OCI-LY3 (cell line): ENCODE measurements at regions not wholly inside any gene's neighbourhood (a gene's known extent, or its start where the extent isn't known, plus 50 kb on each side); places are given as distances from the start of the nearest gene placed in this dataset.

Experiments
- H2AFZ ChIP-seq: fragments of 200-600, 300-600 bp; shearing (Covaris generic); 2 replicates; pipeline ENCODE4 v1.6.0; 2014; ENCODE audit warnings: antibody characterized with exemption, low read depth, low read length
- H3K27ac ChIP-seq: fragments of 200-600, 300-600 bp; sonication (generic); 2 replicates; pipeline ENCODE4 v1.5.1; 2014; ENCODE audit warnings: mild to moderate bottlenecking, low read length, moderate library complexity, mixed read lengths
- H3K27me3 ChIP-seq: fragments of 200-600, 300-600 bp; sonication (generic); 2 replicates; pipeline ENCODE4 v1.6.1; 2014; ENCODE audit warnings: low read depth, low read length, mixed read lengths
- H3K36me3 ChIP-seq: fragments of 200-600, 300-600 bp; sonication (generic); replicated peaks from 2 replicates; pipeline ENCODE3; 2014; ENCODE audit warnings: low read depth, low read length, mixed read lengths
- H3K4me1 ChIP-seq: fragments of 300-600, 200-600 bp; sonication (generic); 2 replicates; pipeline ENCODE4 v1.6.1; 2014; ENCODE audit warnings: low read length, mixed read lengths
- H3K4me2 ChIP-seq: fragments of 200-600, 300-600 bp; sonication (generic); 2 replicates; pipeline ENCODE4 v1.6.1; 2014; ENCODE audit warnings: low read length, mixed read lengths
- H3K4me3 ChIP-seq: fragments of 300-600, 200-600 bp; sonication (generic); 2 replicates; pipeline ENCODE4 v1.5.1; 2014; ENCODE audit warnings: antibody characterized with exemption, mild to moderate bottlenecking, low read length, moderate library complexity
- H3K79me2 ChIP-seq: fragments of 300-600, 200-600 bp; shearing (Covaris generic); 2 replicates; pipeline ENCODE4 v1.6.1; 2014; ENCODE audit warnings: mild to moderate bottlenecking, low read length, mixed read lengths
- H3K9ac ChIP-seq: fragments of 300-600, 200-600 bp; shearing (Covaris generic); 2 replicates; pipeline ENCODE4 v1.6.0; 2014; ENCODE audit warnings: mild to moderate bottlenecking, low read length, moderate library complexity
- H3K9me3 ChIP-seq: fragments of 200-600, 300-600 bp; shearing (Covaris generic); 2 replicates; pipeline ENCODE4 v1.6.1; 2014; ENCODE audit warnings: low read length, mixed read lengths; ENCODE audit not compliant: insufficient read depth
- H4K20me1 ChIP-seq: fragments of 200-600, 300-600 bp; sonication (generic); 2 replicates; pipeline ENCODE4 v1.6.1; 2016; ENCODE audit warnings: low read length, mixed read lengths; ENCODE audit not compliant: insufficient read depth
- EZH2phosphoT487 ChIP-seq: fragments of 200-600 bp; shearing (Covaris generic); IDR thresholded peaks from 2 replicates; pipeline ENCODE4 v1.6.1; 2018; ENCODE audit warnings: antibody characterized with exemption, mixed run types, low read depth
- TF ChIP-seq, protein P1 (sequence below): fragments of 200-600, 300-600 bp; sonication (generic); IDR thresholded peaks from 2 replicates; pipeline ENCODE4 v1.5.1; 2014; ENCODE audit warnings: antibody characterized with exemption, low read length, low read depth

DNA sequence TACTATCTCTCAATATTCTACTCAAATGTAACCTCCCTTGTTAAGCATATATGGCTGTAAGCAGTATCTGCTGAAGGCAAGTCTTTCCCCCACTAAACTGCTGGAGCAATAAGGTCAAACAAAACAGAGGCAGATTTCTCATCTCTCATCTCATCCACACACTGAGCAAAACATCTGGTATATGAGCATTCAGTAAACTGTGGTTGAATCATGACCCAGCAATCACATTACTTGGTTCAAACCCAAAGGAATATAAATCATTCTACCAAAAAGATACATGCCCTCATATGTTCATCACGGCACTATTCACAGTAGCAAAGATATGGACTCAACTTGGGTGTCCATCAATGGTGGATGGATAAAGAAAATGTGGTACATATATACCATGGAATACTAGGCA lies 344.4 kb downstream of the SUCLA2 start:
- Histone ChIP-seq H3K4me1 (no peaks in the 10 kb centered on the region), H3K27me3 (no peaks in the 10 kb centered on the region), H3K9ac (no peak overlapping the region), H3K4me3 (no peak overlapping the region), H2AFZ (no peak overlapping the region), H3K27ac (no peak overlapping the region), H3K9me3 (no peaks in the 10 kb centered on the region), H4K20me1 (no peaks in the 10 kb centered on the region), H3K79me2 (no peaks in the 10 kb centered on the region), H3K36me3 (no peaks in the 10 kb centered on the region), H3K4me2 (no peak overlapping the region)
- no peak for TF ChIP-seq EZH2phosphoT487
- TF ChIP-seq, protein P1, sequence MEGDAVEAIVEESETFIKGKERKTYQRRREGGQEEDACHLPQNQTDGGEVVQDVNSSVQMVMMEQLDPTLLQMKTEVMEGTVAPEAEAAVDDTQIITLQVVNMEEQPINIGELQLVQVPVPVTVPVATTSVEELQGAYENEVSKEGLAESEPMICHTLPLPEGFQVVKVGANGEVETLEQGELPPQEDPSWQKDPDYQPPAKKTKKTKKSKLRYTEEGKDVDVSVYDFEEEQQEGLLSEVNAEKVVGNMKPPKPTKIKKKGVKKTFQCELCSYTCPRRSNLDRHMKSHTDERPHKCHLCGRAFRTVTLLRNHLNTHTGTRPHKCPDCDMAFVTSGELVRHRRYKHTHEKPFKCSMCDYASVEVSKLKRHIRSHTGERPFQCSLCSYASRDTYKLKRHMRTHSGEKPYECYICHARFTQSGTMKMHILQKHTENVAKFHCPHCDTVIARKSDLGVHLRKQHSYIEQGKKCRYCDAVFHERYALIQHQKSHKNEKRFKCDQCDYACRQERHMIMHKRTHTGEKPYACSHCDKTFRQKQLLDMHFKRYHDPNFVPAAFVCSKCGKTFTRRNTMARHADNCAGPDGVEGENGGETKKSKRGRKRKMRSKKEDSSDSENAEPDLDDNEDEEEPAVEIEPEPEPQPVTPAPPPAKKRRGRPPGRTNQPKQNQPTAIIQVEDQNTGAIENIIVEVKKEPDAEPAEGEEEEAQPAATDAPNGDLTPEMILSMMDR: no peak

DNA sequence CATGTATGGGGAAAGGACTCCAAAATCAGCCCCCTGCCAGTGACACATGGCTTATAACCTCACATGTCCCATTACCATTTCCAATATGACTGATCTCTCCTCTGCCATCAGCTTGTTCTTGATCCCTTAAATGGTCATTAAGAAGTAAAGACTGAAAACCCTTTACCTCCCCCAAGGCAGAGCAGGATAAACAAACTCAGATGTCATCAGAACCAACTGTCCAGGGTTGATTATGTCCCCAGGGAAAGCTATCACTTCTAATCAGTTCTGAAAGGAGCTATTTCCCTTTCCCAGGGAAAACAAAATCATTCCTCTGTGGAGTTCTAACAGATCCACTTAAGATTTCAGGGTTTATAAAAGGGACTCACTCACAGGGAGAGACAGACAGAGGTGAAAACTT lies 350.9 kb downstream of the SUCLA2 start:
- no peak overlapping the region for H2AFZ ChIP-seq
- no peak overlapping the region for H3K9ac ChIP-seq
- no peaks in the 10 kb centered on the region for H3K4me1 ChIP-seq
- no peak overlapping the region for H3K27ac ChIP-seq
- no peak overlapping the region for H3K4me3 ChIP-seq
- no peaks in the 10 kb centered on the region for H4K20me1 ChIP-seq
- TF ChIP-seq, protein P1: no peak
- no peak for TF ChIP-seq EZH2phosphoT487
- H3K27me3 ChIP-seq: no peaks in the 10 kb centered on the region
- H3K79me2 ChIP-seq: no peaks in the 10 kb centered on the region
- no peak overlapping the region for H3K4me2 ChIP-seq
- H3K36me3 ChIP-seq: no peaks in the 10 kb centered on the region
- H3K9me3 ChIP-seq: no peaks in the 10 kb centered on the region

DNA sequence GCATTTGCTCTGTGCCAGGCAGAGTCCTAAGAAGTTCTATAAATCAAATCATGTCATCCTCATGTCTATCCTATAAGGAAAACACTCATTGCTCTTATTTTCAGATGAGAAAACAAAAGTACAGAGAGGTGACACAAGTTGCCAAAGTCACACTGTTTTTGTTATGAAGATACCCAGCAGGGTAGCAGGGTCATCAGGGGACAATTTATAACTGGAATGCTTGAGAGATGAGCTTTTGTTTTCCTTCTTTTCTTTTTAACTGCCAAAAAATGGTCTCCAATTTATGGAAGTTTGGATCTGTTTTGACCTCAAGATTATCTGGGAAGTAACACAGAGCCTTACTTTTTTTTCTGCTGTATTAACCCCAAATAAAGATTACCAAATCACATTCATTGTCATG lies 354.1 kb downstream of the SUCLA2 start:
- no peak overlapping the region for H3K4me3 ChIP-seq
- no peak overlapping the region for H3K4me2 ChIP-seq
- no peaks in the 10 kb centered on the region for H3K9me3 ChIP-seq
- H3K27ac ChIP-seq: no peak overlapping the region
- H4K20me1 ChIP-seq: no peaks in the 10 kb centered on the region
- no peak overlapping the region for H3K9ac ChIP-seq
- H3K27me3 ChIP-seq: no peaks in the 10 kb centered on the region
- TF ChIP-seq, protein P1: no peak
- TF ChIP-seq EZH2phosphoT487: no peak
- no peaks in the 10 kb centered on the region for H3K4me1 ChIP-seq
- no peaks in the 10 kb centered on the region for H3K36me3 ChIP-seq
- H2AFZ ChIP-seq: no peak overlapping the region
- no peaks in the 10 kb centered on the region for H3K79me2 ChIP-seq

DNA sequence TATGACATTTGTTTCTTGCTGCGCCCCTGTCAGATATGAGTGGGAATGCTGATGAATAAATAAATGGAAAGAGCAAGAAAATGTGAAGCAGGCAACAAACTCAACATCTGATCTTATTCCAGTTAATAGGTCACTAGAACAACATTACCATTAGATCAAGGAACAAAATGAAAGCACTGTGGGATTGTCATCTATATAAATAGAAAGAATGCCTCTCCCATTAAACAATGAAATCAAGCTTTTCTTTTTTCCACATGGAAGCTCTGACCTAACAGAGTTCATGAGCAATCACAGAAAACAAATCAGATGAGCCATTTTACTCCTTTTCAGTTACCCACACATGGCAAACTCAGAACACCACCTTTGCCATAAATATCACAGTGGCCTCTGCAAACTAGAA lies 354.8 kb downstream of the SUCLA2 start:
- no peaks in the 10 kb centered on the region for H3K9me3 ChIP-seq
- no peaks in the 10 kb centered on the region for H3K79me2 ChIP-seq
- no peak overlapping the region for H3K4me2 ChIP-seq
- TF ChIP-seq, protein P1: no peak
- no peak for TF ChIP-seq EZH2phosphoT487
- no peaks in the 10 kb centered on the region for H3K36me3 ChIP-seq
- no peak overlapping the region for H3K27ac ChIP-seq
- no peaks in the 10 kb centered on the region for H3K4me1 ChIP-seq
- no peaks in the 10 kb centered on the region for H4K20me1 ChIP-seq
- no peaks in the 10 kb centered on the region for H3K27me3 ChIP-seq
- no peak overlapping the region for H2AFZ ChIP-seq
- H3K9ac ChIP-seq: no peak overlapping the region
- H3K4me3 ChIP-seq: no peak overlapping the region
